Osteocyte (in vitro differentiated cells): ENCODE measurements at regions not wholly inside any gene's neighbourhood (a gene's known extent, or its start where the extent isn't known, plus 50 kb on each side); places are given as distances from the start of the nearest gene placed in this dataset.

Experiments used
- DNase-seq: peaks from one replicate; pipeline ENCODE4 v3.0.0; 2021; ENCODE audit warnings: mixed read lengths; ENCODE audit not compliant: unreplicated experiment; ENCODE audit errors: extremely low spot score
- H3K27ac Mint-ChIP-seq: one replicate; pipeline ENCODE4 v1.8.0; 2021; ENCODE audit warnings: mild to moderate bottlenecking, mixed read lengths; ENCODE audit not compliant: unreplicated experiment
- H3K27me3 Mint-ChIP-seq: one replicate; pipeline ENCODE4 v1.8.0; 2021; ENCODE audit warnings: mixed read lengths; ENCODE audit not compliant: unreplicated experiment
- H3K36me3 Mint-ChIP-seq: one replicate; pipeline ENCODE4 v1.8.0; 2021; ENCODE audit warnings: mixed read lengths; ENCODE audit not compliant: unreplicated experiment
- H3K4me1 Mint-ChIP-seq: one replicate; pipeline ENCODE4 v1.8.0; 2021; ENCODE audit warnings: mixed read lengths; ENCODE audit not compliant: unreplicated experiment
- H3K4me3 Mint-ChIP-seq: one replicate; pipeline ENCODE4 v1.8.0; 2021; ENCODE audit warnings: mild to moderate bottlenecking, moderate library complexity, mixed read lengths; ENCODE audit not compliant: unreplicated experiment
- H3K9me3 Mint-ChIP-seq: one replicate; pipeline ENCODE4 v1.8.0; 2021; ENCODE audit warnings: mixed read lengths; ENCODE audit not compliant: unreplicated experiment
- CTCF ChIP-seq: fragments of 200-600 bp; sonication (generic); IDR thresholded peaks from 2 replicates; pipeline ENCODE4 v1.5.0; 2021; ENCODE audit warnings: antibody characterized with exemption, mild to moderate bottlenecking, moderate library complexity

GRCh38 chr10:47214520-47214919, 85.5 kb upstream of the GDF10 start:
- no peak for TF ChIP-seq CTCF
- Mint-ChIP-seq H3K4me3 (no peak overlapping the region), H3K9me3 (peaks cover 11% of the 10 kb centered on the region), H3K27me3 (peaks cover 22% of the 10 kb centered on the region), H3K27ac (no peak overlapping the region), H3K4me1 (no peaks in the 10 kb centered on the region), H3K36me3 (no peaks in the 10 kb centered on the region)
- no peak for DNase-seq

- no peak overlapping the region for H3K4me3 Mint-ChIP-seq
- no peak for DNase-seq
Measured at GRCh38 chr10:47217113-47217512, 82.9 kb upstream of the GDF10 start.

GRCh38 chr10:47218803-47219202, 81.2 kb upstream of the GDF10 start:
- no peaks in the 10 kb centered on the region for H3K9me3 Mint-ChIP-seq
- H3K4me1 Mint-ChIP-seq = no peaks in the 10 kb centered on the region
- no peak for DNase-seq
- no peak for TF ChIP-seq CTCF
- H3K27ac Mint-ChIP-seq = no peak overlapping the region
- H3K4me3 Mint-ChIP-seq = no peak overlapping the region
- H3K27me3 Mint-ChIP-seq = peaks cover 20% of the 10 kb centered on the region
- H3K36me3 Mint-ChIP-seq = no peaks in the 10 kb centered on the region

More at GRCh38 chr10:47217113-47217512, 82.9 kb upstream of the GDF10 start:
- Mint-ChIP-seq H3K36me3 (no peaks in the 10 kb centered on the region), H3K4me1 (no peaks in the 10 kb centered on the region), H3K27me3 (peaks cover 22% of the 10 kb centered on the region), H3K27ac (no peak overlapping the region), H3K9me3 (peaks cover 6% of the 10 kb centered on the region)
- no peak for TF ChIP-seq CTCF

- H3K36me3 Mint-ChIP-seq = no peaks in the 10 kb centered on the region
- TF ChIP-seq CTCF = no peak
Measured at GRCh38 chr10:47222461-47222860, 77.5 kb upstream of the GDF10 start.

GRCh38 chr10:47223236-47223635, 76.8 kb upstream of the GDF10 start:
- Mint-ChIP-seq H3K36me3 (no peaks in the 10 kb centered on the region), H3K4me3 (no peak overlapping the region), H3K9me3 (no peaks in the 10 kb centered on the region), H3K27me3 (peaks cover 13% of the 10 kb centered on the region), H3K27ac (no peak overlapping the region), H3K4me1 (no peaks in the 10 kb centered on the region)
- no peak for DNase-seq
- TF ChIP-seq CTCF = no peak

More at GRCh38 chr10:47222461-47222860, 77.5 kb upstream of the GDF10 start:
- DNase-seq = no peak
- no peaks in the 10 kb centered on the region for H3K9me3 Mint-ChIP-seq
- H3K27me3 Mint-ChIP-seq = peaks cover 18% of the 10 kb centered on the region
- no peaks in the 10 kb centered on the region for H3K4me1 Mint-ChIP-seq
- no peak overlapping the region for H3K27ac Mint-ChIP-seq
- no peak overlapping the region for H3K4me3 Mint-ChIP-seq
